PC-9 (cell line): ENCODE measurements at regions not wholly inside any gene's neighbourhood (a gene's known extent, or its start where the extent isn't known, plus 50 kb on each side); places are given as distances from the start of the nearest gene placed in this dataset.

Experiments
- BruUV-seq: library from RNA; stranded (reverse); fragments of 400-500 nt; replicated peaks from 2 replicates; lab custom pipeline; 2021; lab: Mats Ljungman, UMichigan
- CTCF ChIA-PET: fragments of 300-600 bp; sonication (Branson Sonifier 250); formaldehyde crosslinking; loops from one replicate; lab custom pipeline; 2022; ENCODE audit warnings: antibody characterized with exemption; lab: Charles Lee
- POLR2A ChIA-PET: fragments of 300-600 bp; sonication (Branson Sonifier 250); formaldehyde crosslinking; loops from one replicate; lab custom pipeline; 2022; ENCODE audit warnings: antibody characterized with exemption; ENCODE audit not compliant: unreplicated experiment; lab: Charles Lee
- DNase-seq, 2 experiments: peaks; one replicate each; pipeline versions ENCODE4 v3.0.0 to v3.0.0-alpha.2; 2015 to 2022; ENCODE audit warnings: mixed read lengths in 1 of 2
- H2AFZ ChIP-seq: fragments of 200-600 bp; sonication (generic); 2 replicates; pipeline ENCODE4 v1.8.1; 2017; ENCODE audit warnings: antibody characterized with exemption
- H3F3A ChIP-seq: fragments of 200-600 bp; sonication (generic); 2 replicates; pipeline ENCODE4 v1.8.1; 2017; ENCODE audit warnings: antibody characterized with exemption, mild to moderate bottlenecking, low read depth; ENCODE audit not compliant: insufficient read depth
- H3K27ac ChIP-seq: fragments of 200-600 bp; sonication (generic); 2 replicates; pipeline ENCODE4 v1.6.1; 2016; ENCODE audit warnings: mixed run types
- H3K27me3 ChIP-seq: fragments of 200-600 bp; sonication (generic); 2 replicates; pipeline ENCODE4 v1.6.1; 2016; ENCODE audit warnings: low read depth, mixed run types; ENCODE audit not compliant: insufficient read depth
- H3K36me3 ChIP-seq: fragments of 200-600 bp; sonication (generic); 2 replicates; pipeline ENCODE4 v1.6.1; 2016; ENCODE audit warnings: low read depth, mixed run types
- H3K4me1 ChIP-seq: fragments of 200-600 bp; sonication (generic); replicated peaks from 2 replicates; pipeline ENCODE4 v1.6.1; 2016; ENCODE audit warnings: mixed run types; ENCODE audit not compliant: insufficient read depth
- H3K4me2 ChIP-seq: fragments of 200-600 bp; sonication (generic); 2 replicates; pipeline ENCODE4 v1.6.1; 2017; ENCODE audit warnings: mixed run types
- H3K4me3 ChIP-seq: fragments of 200-600 bp; sonication (generic); 2 replicates; pipeline ENCODE4 v1.6.1; 2016; ENCODE audit warnings: mixed run types
- H3K79me2 ChIP-seq: fragments of 200-600 bp; sonication (generic); 2 replicates; pipeline ENCODE4 v1.6.1; 2017; ENCODE audit warnings: low read depth, mixed run types
- H3K9me2 ChIP-seq: fragments of 200-600 bp; sonication (generic); 2 replicates; pipeline ENCODE4 v1.8.1; 2017; ENCODE audit warnings: mild to moderate bottlenecking; ENCODE audit not compliant: insufficient read depth
- H3K9me3 ChIP-seq: fragments of 200-600 bp; sonication (generic); 2 replicates; pipeline ENCODE4 v1.8.1; 2016; ENCODE audit warnings: low read depth; ENCODE audit not compliant: insufficient read depth
- H4K20me1 ChIP-seq: fragments of 200-600 bp; sonication (generic); 2 replicates; pipeline ENCODE4 v1.8.1; 2017; ENCODE audit not compliant: insufficient read depth
- EZH2 ChIP-seq: fragments of 200-600 bp; sonication (generic); IDR thresholded peaks from 2 replicates; pipeline ENCODE4 v1.8.0; 2017; ENCODE audit warnings: antibody characterized with exemption, low read depth
- intact Hi-C: fragments of 100-400 bp; cut with micrococcal nuclease; formaldehyde crosslinking; loops from one replicate; pipeline ENCODE4 v1.10.0; 2022; ENCODE audit not compliant: unreplicated experiment
- TF ChIP-seq, protein P1 (sequence below): fragments of 200-600 bp; sonication (generic); conservative IDR thresholded peaks from 2 replicates; pipeline ENCODE4 v1.6.1; 2017; ENCODE audit warnings: mixed run types, antibody characterized with exemption, mild to moderate bottlenecking, moderate library complexity

GRCh38 chr13:73767747-73768315 lies 366.4 kb downstream of the KLF12 start:
- Histone ChIP-seq H3K4me1 (no peaks in the 10 kb centered on the region), H3F3A (no peaks in the 10 kb centered on the region), H3K27ac (no peak overlapping the region), H4K20me1 (no peaks in the 10 kb centered on the region), H3K4me3 (no peak overlapping the region), H3K79me2 (no peaks in the 10 kb centered on the region), H3K9me2 (no peaks in the 10 kb centered on the region), H3K27me3 (no peaks in the 10 kb centered on the region), H3K4me2 (no peak overlapping the region), H3K36me3 (no peaks in the 10 kb centered on the region), H2AFZ (no peak overlapping the region), H3K9me3 (no peaks in the 10 kb centered on the region)
- no peak for DNase-seq
- POLR2A ChIA-PET = interaction anchor here (0.5 kb wide), 1 partner anchor 94 kb away, joined by 4 read pairs; no protein-coding TSS in a partner anchor
- BruUV-seq = no TSS peak
- CTCF ChIA-PET = interaction anchor here (0.6 kb wide), 1 partner anchor 1343 kb away, joined by 3 read pairs; no protein-coding TSS in a partner anchor
- intact Hi-C loops = no loop called here
- TF ChIP-seq, protein P1, sequence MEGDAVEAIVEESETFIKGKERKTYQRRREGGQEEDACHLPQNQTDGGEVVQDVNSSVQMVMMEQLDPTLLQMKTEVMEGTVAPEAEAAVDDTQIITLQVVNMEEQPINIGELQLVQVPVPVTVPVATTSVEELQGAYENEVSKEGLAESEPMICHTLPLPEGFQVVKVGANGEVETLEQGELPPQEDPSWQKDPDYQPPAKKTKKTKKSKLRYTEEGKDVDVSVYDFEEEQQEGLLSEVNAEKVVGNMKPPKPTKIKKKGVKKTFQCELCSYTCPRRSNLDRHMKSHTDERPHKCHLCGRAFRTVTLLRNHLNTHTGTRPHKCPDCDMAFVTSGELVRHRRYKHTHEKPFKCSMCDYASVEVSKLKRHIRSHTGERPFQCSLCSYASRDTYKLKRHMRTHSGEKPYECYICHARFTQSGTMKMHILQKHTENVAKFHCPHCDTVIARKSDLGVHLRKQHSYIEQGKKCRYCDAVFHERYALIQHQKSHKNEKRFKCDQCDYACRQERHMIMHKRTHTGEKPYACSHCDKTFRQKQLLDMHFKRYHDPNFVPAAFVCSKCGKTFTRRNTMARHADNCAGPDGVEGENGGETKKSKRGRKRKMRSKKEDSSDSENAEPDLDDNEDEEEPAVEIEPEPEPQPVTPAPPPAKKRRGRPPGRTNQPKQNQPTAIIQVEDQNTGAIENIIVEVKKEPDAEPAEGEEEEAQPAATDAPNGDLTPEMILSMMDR = peak; percentile 57
- TF ChIP-seq EZH2 = no peak

GRCh38 chr13:73767191-73767741 lies 366.9 kb downstream of the KLF12 start:
- intact Hi-C loops = no loop called here
- Histone ChIP-seq H3K4me2 (no peak overlapping the region), H3K79me2 (no peaks in the 10 kb centered on the region), H3K36me3 (no peaks in the 10 kb centered on the region), H3K4me1 (no peaks in the 10 kb centered on the region), H3K9me3 (no peaks in the 10 kb centered on the region), H3F3A (no peaks in the 10 kb centered on the region), H3K9me2 (no peaks in the 10 kb centered on the region), H3K27ac (no peak overlapping the region), H3K27me3 (no peaks in the 10 kb centered on the region), H2AFZ (no peak overlapping the region), H3K4me3 (no peak overlapping the region), H4K20me1 (no peaks in the 10 kb centered on the region)
- BruUV-seq = no TSS peak
- no peak for TF ChIP-seq EZH2
- TF ChIP-seq, protein P1 = no peak
- POLR2A ChIA-PET = interaction anchor here (0.6 kb wide), 1 partner anchor 697 kb away, joined by 5 read pairs; no protein-coding TSS in a partner anchor
- DNase-seq = no peak
- CTCF ChIA-PET = interaction anchor here (0.6 kb wide), 1 partner anchor 1343 kb away, joined by 3 read pairs; no protein-coding TSS in a partner anchor

GRCh38 chr13:73765651-73766384 lies 368.4 kb downstream of the KLF12 start:
- ChIA-PET CTCF (no interaction called here), POLR2A (no interaction called here)
- TF ChIP-seq, protein P1 = no peak
- TF ChIP-seq EZH2 = no peak
- Histone ChIP-seq H3K4me1 (no peaks in the 10 kb centered on the region), H3K9me3 (no peaks in the 10 kb centered on the region), H3K4me2 (no peak overlapping the region), H2AFZ (no peak overlapping the region), H3K79me2 (no peaks in the 10 kb centered on the region), H3F3A (no peaks in the 10 kb centered on the region), H3K9me2 (no peaks in the 10 kb centered on the region), H4K20me1 (no peaks in the 10 kb centered on the region), H3K36me3 (no peaks in the 10 kb centered on the region), H3K4me3 (no peak overlapping the region), H3K27ac (no peak overlapping the region), H3K27me3 (no peaks in the 10 kb centered on the region)
- no peak for DNase-seq
- BruUV-seq = no TSS peak
- intact Hi-C loops = no loop called here
